SHP77 (cell line): ENCODE measurements at regions not wholly inside any gene's neighbourhood (a gene's known extent, or its start where the extent isn't known, plus 50 kb on each side); places are given as distances from the start of the nearest gene placed in this dataset.
"Not testable (repeated sequence)": the region's sequence is repeated elsewhere in the genome, so short reads cannot be mapped to it uniquely, and the experiment has no call there.

Source experiments
- DNase-seq, 2 experiments: peaks; one replicate each; lab custom pipeline; 2025; lab: John Stamatoyannopoulos, UW

- not testable (repeated sequence) for DNase-seq
Measured at GRCh38 chr10:95137990-95138625, 55.9 kb upstream of the ACSM6 start.

- no peak for DNase-seq
Measured at GRCh38 chr10:95134490-95134889, 59.5 kb upstream of the ACSM6 start.

DNA sequence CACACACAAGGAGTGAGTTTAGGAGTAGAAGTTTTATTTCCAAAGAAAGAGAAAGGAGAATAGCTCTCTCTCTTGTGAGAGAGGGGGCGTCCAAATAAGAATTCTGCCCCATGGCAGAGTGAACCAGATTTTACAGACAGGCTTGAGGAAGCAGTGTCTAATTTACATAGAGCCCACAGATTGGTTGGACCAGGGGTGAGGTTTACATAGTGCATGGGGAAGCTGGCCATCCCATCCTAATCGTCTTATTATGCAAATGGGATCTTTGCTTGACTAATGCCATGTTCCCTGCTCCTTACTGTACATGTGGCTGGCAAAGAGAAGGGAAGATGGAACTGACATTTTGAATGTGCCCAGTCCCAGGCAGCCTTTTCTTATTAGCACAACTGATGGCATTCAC, 60.0 kb upstream of the ACSM6 start:
- DNase-seq, result no peak

GRCh38 chr10:95133016-95133752, 60.9 kb upstream of the ACSM6 start:
- peak; percentile 74 to 77 for DNase-seq

- DNase-seq, result not testable (repeated sequence)
Measured at GRCh38 chr10:95130429-95130828, 61.1 kb upstream of the CYP2C8 start.

GRCh38 chr10:95125582-95125981, 56.3 kb upstream of the CYP2C8 start:
- no peak for DNase-seq

GRCh38 chr10:95122736-95123135, 53.4 kb upstream of the CYP2C8 start:
- DNase-seq, result no peak

DNA sequence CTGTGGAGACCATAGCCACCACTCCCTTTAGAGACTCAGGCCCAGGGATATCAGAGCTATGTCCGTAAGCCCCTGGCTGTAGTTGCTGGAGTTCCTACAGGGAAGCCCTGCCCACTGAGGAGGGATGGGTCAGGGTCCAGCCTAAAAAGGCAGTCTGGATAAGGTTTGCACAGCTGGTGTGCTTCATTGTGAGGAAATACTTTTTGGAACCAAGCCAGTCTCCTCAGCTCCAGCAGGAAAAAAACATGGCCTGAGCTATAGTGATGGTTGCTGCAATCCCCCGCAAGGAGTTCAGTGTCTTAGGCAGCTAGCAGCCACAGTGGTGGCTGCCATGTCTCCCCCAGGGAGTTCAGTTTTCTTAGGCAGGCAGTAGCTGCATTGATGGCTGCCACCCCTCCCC, 52.6 kb upstream of the CYP2C8 start:
- peak; percentile 48 to 59 for DNase-seq
